ENCODE measurements at regions not wholly inside any gene's neighbourhood (a gene's known extent, or its start where the extent isn't known, plus 50 kb on each side); places are given as distances from the start of the nearest gene placed in this dataset.
A peak's percentile ranks its signal among the peaks of the same experiment; 100 is the strongest.

DNA sequence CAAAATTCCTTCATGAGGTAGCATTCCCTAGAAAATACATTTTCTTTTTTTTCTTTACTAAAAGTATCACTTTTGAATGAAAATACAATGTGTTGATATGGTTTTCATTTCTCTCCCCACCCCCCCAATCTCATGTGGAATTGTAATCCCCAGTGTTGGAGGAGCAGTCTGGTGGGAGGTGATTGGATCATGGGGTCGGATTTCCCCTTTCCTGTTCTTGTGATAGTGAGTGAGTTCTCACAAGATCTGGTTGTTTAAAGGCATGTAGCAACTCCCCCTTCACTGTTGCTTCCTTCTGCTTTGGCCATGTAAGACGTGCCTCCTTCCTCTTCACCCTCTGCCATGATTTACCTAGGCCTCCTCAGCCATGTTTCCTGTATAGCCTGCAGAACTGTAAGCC lies 790.3 kb upstream of the KCND2 start:
- DNase-seq (no peak), ATAC-seq (no peak)
- H3K9me3 Mint-ChIP-seq = peaks cover 12% of the 10 kb centered on the region
- H3K36me3 Mint-ChIP-seq (ENCODE audit: insufficient read depth) = no peaks in the 10 kb centered on the region
- no peak overlapping the region for H3K4me3 Mint-ChIP-seq
- no peaks in the 10 kb centered on the region for H3K27me3 Mint-ChIP-seq (ENCODE audit: low read depth)
- H3K4me1 Mint-ChIP-seq (ENCODE audit: low read depth) = no peaks in the 10 kb centered on the region

DNA sequence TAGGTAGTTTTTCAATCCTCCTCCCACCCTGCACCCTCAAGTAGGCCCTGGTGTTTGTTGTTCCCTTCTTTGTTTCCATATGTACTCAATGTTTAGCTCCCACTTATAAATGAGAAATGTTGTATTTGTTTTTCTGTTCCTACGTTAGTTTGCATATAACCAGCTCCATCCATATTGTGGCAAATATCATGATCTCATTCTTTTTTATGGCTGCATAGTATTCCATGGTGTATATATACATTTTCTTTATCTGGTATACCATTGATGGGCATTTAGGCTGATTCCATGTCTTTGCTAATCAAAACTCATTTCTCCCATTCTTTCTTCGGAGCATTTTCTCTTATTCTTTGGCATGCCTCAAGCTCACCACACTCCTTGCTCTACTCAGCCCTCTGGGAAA lies 789.6 kb upstream of the KCND2 start:
- H3K36me3 Mint-ChIP-seq (ENCODE audit: insufficient read depth) = no peaks in the 10 kb centered on the region
- H3K4me3 Mint-ChIP-seq = no peak overlapping the region
- H3K4me1 Mint-ChIP-seq (ENCODE audit: low read depth) = no peaks in the 10 kb centered on the region
- ATAC-seq (no peak), DNase-seq (no peak)
- no peaks in the 10 kb centered on the region for H3K27me3 Mint-ChIP-seq (ENCODE audit: low read depth)
- peaks cover 15% of the 10 kb centered on the region for H3K9me3 Mint-ChIP-seq

DNA sequence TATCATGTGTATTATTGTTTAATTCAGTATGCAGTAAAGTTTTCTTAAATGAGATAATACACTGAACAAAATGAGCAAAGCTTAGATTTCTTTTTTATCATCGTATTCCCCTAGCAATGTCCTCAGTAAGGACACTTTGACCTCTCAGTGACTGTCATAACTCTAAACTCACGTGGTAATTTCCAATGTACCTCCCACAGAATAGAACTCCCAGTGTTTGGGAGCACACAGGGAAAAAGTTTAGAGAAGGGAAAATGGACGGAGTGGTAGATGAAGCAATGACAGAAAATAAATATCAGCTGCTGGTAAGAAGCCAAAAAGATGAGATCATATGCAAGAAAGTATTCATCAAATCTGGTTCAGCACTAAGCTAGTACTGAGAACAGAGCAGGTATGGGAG lies 758.6 kb upstream of the KCND2 start:
- Mint-ChIP-seq H3K36me3 (ENCODE audit: insufficient read depth) (no peaks in the 10 kb centered on the region), H3K4me1 (ENCODE audit: low read depth) (no peaks in the 10 kb centered on the region)

DNA sequence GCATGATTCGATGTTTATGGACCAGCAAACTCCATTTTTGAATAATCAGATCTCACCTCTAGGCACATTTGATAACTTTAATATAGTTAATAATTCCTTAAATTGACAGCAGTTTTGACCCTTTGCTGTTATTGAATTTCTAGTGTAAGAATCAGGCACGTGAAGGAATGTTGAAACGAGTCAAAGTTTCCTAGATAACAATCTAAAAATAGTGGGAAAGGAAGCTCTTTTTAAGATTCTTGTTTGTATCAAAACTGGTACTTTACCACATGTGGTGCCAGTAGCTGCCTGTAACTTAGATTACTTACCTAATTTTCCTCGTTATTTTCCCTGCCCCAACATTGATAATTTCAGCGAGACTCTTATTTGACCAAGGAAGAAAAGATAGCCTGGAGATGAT lies 757.8 kb upstream of the KCND2 start:
- ATAC-seq (no peak), DNase-seq (no peak)
- H3K9me3 Mint-ChIP-seq = peaks cover 28% of the 10 kb centered on the region
- no peaks in the 10 kb centered on the region for H3K4me1 Mint-ChIP-seq (ENCODE audit: low read depth)
- no peaks in the 10 kb centered on the region for H3K36me3 Mint-ChIP-seq (ENCODE audit: insufficient read depth)
- H3K4me3 Mint-ChIP-seq = no peak overlapping the region
- H3K27me3 Mint-ChIP-seq (ENCODE audit: low read depth) = no peaks in the 10 kb centered on the region

More for the DNA sequence above, 758.6 kb upstream of the KCND2 start:
- no peak for ATAC-seq
- Mint-ChIP-seq H3K4me3 (no peak overlapping the region), H3K27me3 (ENCODE audit: low read depth) (no peaks in the 10 kb centered on the region), H3K9me3 (peaks cover 28% of the 10 kb centered on the region)
- no peak for DNase-seq

DNA sequence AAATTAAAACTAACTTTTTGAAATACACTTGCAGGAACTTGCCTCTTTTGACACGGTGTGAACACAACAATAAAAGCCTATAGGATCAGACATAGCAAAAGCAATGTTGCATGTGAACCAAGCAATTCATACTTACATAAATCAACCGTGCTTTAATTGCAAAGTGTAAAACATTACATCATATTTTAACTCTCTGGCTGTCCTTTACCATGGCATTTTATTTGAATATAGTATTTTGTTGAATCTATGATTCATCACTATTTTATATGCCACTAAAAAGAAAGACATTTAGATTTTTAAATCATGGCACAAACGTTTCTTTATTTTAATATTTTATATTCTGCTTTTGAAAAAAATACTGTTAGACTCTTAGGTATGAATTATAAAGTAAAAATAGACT lies 757.0 kb upstream of the KCND2 start:
- DNase-seq (no peak), ATAC-seq (no peak)
- Mint-ChIP-seq H3K4me3 (no peak overlapping the region), H3K27me3 (ENCODE audit: low read depth) (no peaks in the 10 kb centered on the region), H3K4me1 (ENCODE audit: low read depth) (no peaks in the 10 kb centered on the region), H3K9me3 (peaks cover 28% of the 10 kb centered on the region), H3K36me3 (ENCODE audit: insufficient read depth) (no peaks in the 10 kb centered on the region)

DNA sequence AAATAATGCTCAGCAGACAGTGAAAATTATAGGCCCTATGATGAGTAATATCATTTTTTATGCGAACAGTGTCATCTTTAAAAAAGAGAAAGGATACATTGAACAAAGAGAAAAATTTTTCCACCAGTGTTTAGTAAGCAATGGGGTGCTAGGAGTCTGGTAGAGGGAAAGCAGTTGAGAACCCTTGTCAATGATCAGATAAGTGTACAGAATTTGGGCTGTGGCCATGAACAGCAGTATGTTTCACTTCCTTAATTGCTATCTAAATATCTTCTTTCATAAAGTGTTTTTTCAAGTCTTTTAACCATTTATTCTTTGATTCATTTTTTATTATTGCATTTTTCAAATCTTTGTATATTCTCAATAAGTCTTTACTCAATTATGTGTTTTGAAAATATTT lies 750.7 kb upstream of the KCND2 start:
- H3K9me3 Mint-ChIP-seq = peaks cover 7% of the 10 kb centered on the region
- DNase-seq = no peak
- no peak overlapping the region for H3K4me3 Mint-ChIP-seq
- H3K27me3 Mint-ChIP-seq (ENCODE audit: low read depth) = no peaks in the 10 kb centered on the region
- no peak for ATAC-seq
- no peaks in the 10 kb centered on the region for H3K4me1 Mint-ChIP-seq (ENCODE audit: low read depth)
- H3K36me3 Mint-ChIP-seq (ENCODE audit: insufficient read depth) = no peaks in the 10 kb centered on the region

DNA sequence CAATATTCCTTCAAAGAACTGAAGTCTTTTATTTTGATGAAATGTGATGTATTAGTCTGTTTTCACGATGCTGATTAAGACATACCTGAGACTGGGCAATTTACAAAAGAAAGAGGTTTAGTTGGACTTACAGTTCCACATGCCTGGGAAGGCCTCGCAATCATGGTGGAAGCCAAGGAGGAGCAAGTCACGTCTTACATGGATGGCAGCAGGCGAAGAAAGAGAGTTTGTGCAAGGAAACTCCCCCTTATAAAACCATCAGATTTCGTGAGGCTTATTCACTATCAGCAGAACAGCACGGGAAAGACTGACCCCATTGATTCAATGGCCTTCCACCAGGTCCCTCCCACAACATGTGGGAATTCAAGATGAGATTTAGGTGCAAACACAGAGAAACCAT lies 750.3 kb upstream of the KCND2 start:
- no peak overlapping the region for H3K4me3 Mint-ChIP-seq
- no peaks in the 10 kb centered on the region for H3K36me3 Mint-ChIP-seq (ENCODE audit: insufficient read depth)
- no peaks in the 10 kb centered on the region for H3K27me3 Mint-ChIP-seq (ENCODE audit: low read depth)
- no peak for ATAC-seq
- no peaks in the 10 kb centered on the region for H3K4me1 Mint-ChIP-seq (ENCODE audit: low read depth)
- peaks cover 8% of the 10 kb centered on the region for H3K9me3 Mint-ChIP-seq
- DNase-seq = no peak

DNA sequence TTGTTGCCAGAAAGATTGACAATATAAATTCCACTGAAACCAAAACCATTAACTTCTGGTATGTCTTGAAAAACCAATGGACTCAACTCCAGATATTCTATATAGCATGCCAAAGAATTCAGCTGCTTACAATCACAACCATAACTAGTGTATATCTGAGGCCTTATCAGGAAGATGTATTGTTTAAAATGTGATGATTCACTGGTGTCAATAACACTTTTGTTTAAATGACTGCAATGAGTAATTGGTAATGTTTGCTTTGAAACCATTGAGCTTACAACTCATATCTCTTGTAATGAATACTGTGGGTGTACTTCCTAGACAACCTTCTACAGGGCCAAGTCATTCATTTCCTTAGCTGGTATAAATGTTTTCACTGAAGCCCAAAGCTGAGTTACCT lies 727.9 kb upstream of the KCND2 start:
- Mint-ChIP-seq H3K4me3 (no peak overlapping the region), H3K27me3 (ENCODE audit: low read depth) (no peaks in the 10 kb centered on the region), H3K36me3 (ENCODE audit: insufficient read depth) (no peaks in the 10 kb centered on the region), H3K4me1 (ENCODE audit: low read depth) (no peaks in the 10 kb centered on the region), H3K9me3 (peaks cover 6% of the 10 kb centered on the region)
- DNase-seq (no peak), ATAC-seq (no peak)

DNA sequence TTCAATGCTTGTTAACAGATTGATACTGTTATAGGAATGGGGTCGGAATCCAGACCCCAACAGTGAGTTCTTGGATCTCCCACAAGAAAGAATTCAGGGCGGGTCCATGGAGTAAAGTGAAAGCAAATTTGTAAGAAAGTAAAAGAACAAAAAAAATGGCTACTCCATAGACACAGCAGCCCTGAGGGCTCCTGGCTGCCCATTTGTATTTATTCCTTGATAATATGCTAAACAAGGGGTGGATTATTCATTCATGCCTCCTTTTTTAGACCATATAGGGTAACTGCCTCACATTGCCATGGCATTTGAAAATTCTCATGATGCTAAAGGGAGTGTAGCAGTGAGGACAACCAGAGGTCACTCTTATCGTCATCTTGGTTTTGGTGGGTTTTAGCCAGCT lies 717.2 kb upstream of the KCND2 start:
- Mint-ChIP-seq H3K27me3 (ENCODE audit: low read depth) (no peaks in the 10 kb centered on the region), H3K4me3 (no peak overlapping the region), H3K4me1 (ENCODE audit: low read depth) (no peaks in the 10 kb centered on the region), H3K9me3 (peaks cover 6% of the 10 kb centered on the region), H3K36me3 (ENCODE audit: insufficient read depth) (no peaks in the 10 kb centered on the region)
- no peak for DNase-seq
- ATAC-seq = no peak

DNA sequence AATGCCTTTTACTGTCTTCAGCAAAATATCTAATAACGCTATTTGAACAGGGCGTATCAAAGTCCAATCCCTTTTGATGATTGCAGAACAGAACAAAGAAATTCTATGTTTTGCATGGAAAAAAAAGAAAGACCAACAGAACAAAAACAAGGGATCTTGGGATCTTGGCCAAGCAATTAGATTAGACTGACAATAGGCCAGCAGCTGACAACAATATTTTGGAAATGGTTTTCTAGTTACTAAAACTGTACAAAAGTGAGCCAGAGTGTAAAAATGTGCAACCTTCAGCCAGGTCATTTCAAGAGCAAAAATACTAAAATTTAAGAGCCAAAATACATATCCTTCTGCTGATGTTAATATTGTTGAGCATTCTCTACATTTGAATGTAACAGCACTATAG lies 716.5 kb upstream of the KCND2 start:
- no peak overlapping the region for H3K4me3 Mint-ChIP-seq
- H3K27me3 Mint-ChIP-seq (ENCODE audit: low read depth) = no peaks in the 10 kb centered on the region
- no peaks in the 10 kb centered on the region for H3K4me1 Mint-ChIP-seq (ENCODE audit: low read depth)
- no peaks in the 10 kb centered on the region for H3K36me3 Mint-ChIP-seq (ENCODE audit: insufficient read depth)
- H3K9me3 Mint-ChIP-seq = peaks cover under 1% of the 10 kb centered on the region
- ATAC-seq (no peak), DNase-seq (no peak)

DNA sequence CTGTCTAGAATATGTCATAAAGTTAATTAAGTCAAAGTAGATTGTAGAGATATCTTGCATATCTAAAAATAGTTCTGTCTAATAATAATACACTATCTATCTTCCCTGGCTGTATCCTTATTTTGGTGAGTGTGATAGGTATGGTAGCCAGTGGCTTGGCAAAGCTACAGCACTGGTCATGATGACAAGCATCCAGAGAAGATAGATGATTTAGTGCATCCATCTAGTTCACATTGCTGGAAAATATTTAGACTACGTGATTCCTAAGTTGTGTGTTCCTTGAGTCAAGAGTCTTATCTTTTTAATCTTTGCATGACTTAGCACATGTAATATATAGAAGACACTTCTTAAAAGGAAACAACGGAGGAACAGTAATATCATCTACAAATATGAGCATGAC lies 711.2 kb upstream of the KCND2 start:
- Mint-ChIP-seq H3K27me3 (ENCODE audit: low read depth) (no peaks in the 10 kb centered on the region), H3K36me3 (ENCODE audit: insufficient read depth) (no peaks in the 10 kb centered on the region), H3K4me3 (no peak overlapping the region), H3K9me3 (no peaks in the 10 kb centered on the region), H3K4me1 (ENCODE audit: low read depth) (no peaks in the 10 kb centered on the region)
- ATAC-seq (no peak), DNase-seq (no peak)

DNA sequence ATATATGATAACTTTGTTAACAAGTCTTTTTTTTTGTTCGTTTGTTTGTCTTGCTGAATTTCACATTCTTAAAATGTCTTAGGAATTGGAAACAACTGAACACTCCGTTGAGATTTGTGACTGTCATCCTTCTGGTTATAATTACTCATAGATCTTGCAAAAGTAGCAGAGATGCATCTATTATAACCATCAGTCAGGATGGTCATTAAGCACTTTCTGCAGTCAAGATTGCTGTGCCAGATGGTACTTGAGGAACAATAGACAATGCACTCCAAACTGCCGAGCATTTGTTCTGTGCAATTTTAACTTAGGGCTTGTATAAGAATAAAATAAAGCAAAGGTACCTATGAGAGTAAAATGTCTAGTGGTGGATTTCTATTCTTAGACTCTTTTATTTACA lies 710.1 kb upstream of the KCND2 start:
- Mint-ChIP-seq H3K27me3 (ENCODE audit: low read depth) (no peaks in the 10 kb centered on the region), H3K9me3 (no peaks in the 10 kb centered on the region), H3K36me3 (ENCODE audit: insufficient read depth) (no peaks in the 10 kb centered on the region), H3K4me1 (ENCODE audit: low read depth) (no peaks in the 10 kb centered on the region), H3K4me3 (no peak overlapping the region)
- no peak for ATAC-seq
- no peak for DNase-seq

DNA sequence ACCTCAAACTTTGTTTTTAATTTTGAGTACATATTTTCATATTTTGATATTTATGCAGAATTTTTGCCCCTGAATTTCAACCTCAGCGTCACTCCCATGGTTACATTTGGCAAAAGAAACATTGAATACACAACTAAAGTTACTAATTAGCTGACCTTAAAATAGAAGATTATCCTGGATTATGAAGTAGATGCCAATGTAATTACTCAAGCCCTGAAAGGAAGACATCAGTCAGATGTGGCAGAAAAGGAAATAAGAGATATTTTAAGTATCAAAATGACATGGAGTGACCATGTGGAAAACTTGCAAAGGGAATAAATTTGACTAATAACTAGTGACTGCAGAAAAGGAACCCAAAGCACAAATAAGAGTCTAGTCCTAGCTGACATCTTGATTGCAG lies 701.3 kb upstream of the KCND2 start:
- H3K27me3 Mint-ChIP-seq (ENCODE audit: low read depth) = no peaks in the 10 kb centered on the region
- H3K4me3 Mint-ChIP-seq = no peak overlapping the region
- DNase-seq (no peak), ATAC-seq (no peak)
- peaks cover 8% of the 10 kb centered on the region for H3K9me3 Mint-ChIP-seq
- H3K4me1 Mint-ChIP-seq (ENCODE audit: low read depth) = no peaks in the 10 kb centered on the region
- no peaks in the 10 kb centered on the region for H3K36me3 Mint-ChIP-seq (ENCODE audit: insufficient read depth)

DNA sequence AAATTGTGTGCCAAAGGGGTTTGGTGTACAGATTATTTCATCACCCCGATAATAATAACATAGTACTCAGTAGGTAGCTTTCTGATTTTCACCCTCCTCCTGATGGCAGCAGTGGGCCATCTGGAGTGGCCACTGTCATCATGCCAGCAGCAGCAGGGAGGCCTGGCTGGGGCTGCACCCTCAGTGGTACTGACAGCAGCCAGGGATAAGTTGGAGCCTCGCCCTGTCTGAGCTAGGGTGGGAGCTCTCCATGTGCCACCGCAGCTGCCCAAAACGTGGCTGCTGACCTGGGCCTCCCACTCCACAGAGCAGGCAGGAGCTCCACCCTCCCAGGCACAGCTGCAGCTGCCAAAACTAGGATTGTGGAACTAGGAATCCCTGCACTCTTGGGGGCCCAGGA lies 700.8 kb upstream of the KCND2 start:
- DNase-seq (no peak), ATAC-seq (no peak)
- no peaks in the 10 kb centered on the region for H3K4me1 Mint-ChIP-seq (ENCODE audit: low read depth)
- H3K4me3 Mint-ChIP-seq = no peak overlapping the region
- H3K9me3 Mint-ChIP-seq = peaks cover 9% of the 10 kb centered on the region
- H3K27me3 Mint-ChIP-seq (ENCODE audit: low read depth) = no peaks in the 10 kb centered on the region
- no peaks in the 10 kb centered on the region for H3K36me3 Mint-ChIP-seq (ENCODE audit: insufficient read depth)

DNA sequence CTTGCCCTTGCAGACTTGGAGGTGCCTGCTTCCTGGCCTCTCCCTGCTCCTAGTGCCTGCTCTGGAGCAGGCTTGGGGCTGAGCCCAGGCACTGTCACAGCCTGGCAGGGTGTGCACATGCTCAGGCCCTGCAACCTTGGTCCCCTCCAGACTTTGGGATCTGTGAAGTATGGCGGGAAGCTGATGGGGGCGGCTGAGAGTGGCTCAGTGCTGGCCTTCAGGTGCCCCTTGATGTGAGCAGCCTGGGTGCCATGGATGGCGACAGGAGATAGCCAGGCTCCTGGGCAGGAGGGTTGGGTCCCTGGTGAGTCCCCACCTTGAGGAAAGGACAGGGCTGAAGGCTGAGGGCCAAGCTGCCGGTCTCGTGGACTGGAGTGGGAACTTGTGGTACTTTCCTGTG lies 700.4 kb upstream of the KCND2 start:
- H3K36me3 Mint-ChIP-seq (ENCODE audit: insufficient read depth) = no peaks in the 10 kb centered on the region
- H3K27me3 Mint-ChIP-seq (ENCODE audit: low read depth) = no peaks in the 10 kb centered on the region
- H3K4me1 Mint-ChIP-seq (ENCODE audit: low read depth) = no peaks in the 10 kb centered on the region
- no peak overlapping the region for H3K4me3 Mint-ChIP-seq
- H3K9me3 Mint-ChIP-seq = peaks cover 11% of the 10 kb centered on the region
- ATAC-seq (peak in 1 of 2 donors; percentile 23), DNase-seq (no peak)

DNA sequence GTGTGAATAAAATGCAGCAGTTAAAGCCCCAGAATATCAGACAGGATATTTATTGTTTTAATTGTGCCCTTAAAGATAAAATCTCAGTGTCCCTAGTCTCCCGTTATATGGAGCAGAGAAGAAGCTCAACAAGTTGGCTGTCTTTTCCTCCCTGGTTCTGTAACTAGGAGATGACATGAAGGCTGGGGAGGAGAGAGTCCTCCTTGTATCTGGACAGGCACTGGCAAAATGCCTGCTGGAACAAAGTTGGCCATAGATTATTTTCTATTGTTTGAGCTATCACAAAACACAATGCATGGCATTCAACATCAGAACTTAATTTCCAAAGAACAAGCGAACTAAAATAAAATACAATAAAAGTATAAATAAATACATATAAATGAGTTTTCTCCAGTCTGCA lies 694.9 kb upstream of the KCND2 start:
- ATAC-seq = no peak
- H3K36me3 Mint-ChIP-seq (ENCODE audit: insufficient read depth) = no peaks in the 10 kb centered on the region
- peaks cover 11% of the 10 kb centered on the region for H3K9me3 Mint-ChIP-seq
- no peaks in the 10 kb centered on the region for H3K4me1 Mint-ChIP-seq (ENCODE audit: low read depth)
- DNase-seq = no peak
- no peaks in the 10 kb centered on the region for H3K27me3 Mint-ChIP-seq (ENCODE audit: low read depth)
- no peak overlapping the region for H3K4me3 Mint-ChIP-seq
